22Rv1 (cell line): ENCODE measurements at regions not wholly inside any gene's neighbourhood (a gene's known extent, or its start where the extent isn't known, plus 50 kb on each side); places are given as distances from the start of the nearest gene placed in this dataset.

Experiments used
- CTCF ChIP-seq: fragments of 450-650 bp; IDR thresholded peaks from 2 replicates; pipeline ENCODE4 v1.5.1; 2017; ENCODE audit warnings: mild to moderate bottlenecking
- ZFX ChIP-seq: fragments of 450-650 bp; IDR thresholded peaks from 2 replicates; pipeline ENCODE4 v1.6.1; 2017; ENCODE audit warnings: antibody characterized with exemption, borderline replicate concordance

- no peak for TF ChIP-seq CTCF
- no peak for TF ChIP-seq ZFX
Observed at GRCh38 chr1:240001177-240001740, 90.4 kb upstream of the FMN2 start.
